Immature natural killer cell (primary cell): ENCODE measurements at regions not wholly inside any gene's neighbourhood (a gene's known extent, or its start where the extent isn't known, plus 50 kb on each side); places are given as distances from the start of the nearest gene placed in this dataset.
"Not testable (repeated sequence)": the region's sequence is repeated elsewhere in the genome, so short reads cannot be mapped to it uniquely, and the experiment has no call there.

Source experiments
- DNase-seq, 3 donors: peaks; one replicate each; pipeline ENCODE4 v3.0.0; 2022; ENCODE audit warnings: mixed read lengths in 1 of 3
- H3K27ac Mint-ChIP-seq, 6 donors: one replicate each; pipeline ENCODE4 v1.8.0; 2020; ENCODE audit warnings: mixed read lengths in 6 of 6, mild to moderate bottlenecking in 5 of 6, inconsistent platforms in 4 of 6, moderate library complexity in 3 of 6
- H3K27me3 Mint-ChIP-seq, 3 donors: one replicate each; pipeline ENCODE4 v1.8.0; 2020 to 2021; ENCODE audit warnings: low read depth in 3 of 3, mild to moderate bottlenecking in 3 of 3, mixed read lengths in 3 of 3, moderate library complexity in 3 of 3, inconsistent platforms in 1 of 3
- H3K36me3 Mint-ChIP-seq, 3 donors: one replicate each; pipeline ENCODE4 v1.8.0; 2020; ENCODE audit warnings: mixed read lengths in 3 of 3, inconsistent platforms in 2 of 3, mild to moderate bottlenecking in 2 of 3
- H3K4me1 Mint-ChIP-seq, 2 donors: one replicate each; pipeline ENCODE4 v1.8.0; 2020; ENCODE audit warnings: inconsistent platforms in 2 of 2, mild to moderate bottlenecking in 2 of 2, mixed read lengths in 2 of 2, moderate library complexity in 1 of 2
- H3K4me3 Mint-ChIP-seq, 5 donors: one replicate each; pipeline ENCODE4 v1.8.0; 2020; ENCODE audit warnings: mild to moderate bottlenecking in 5 of 5, mixed read lengths in 5 of 5, inconsistent platforms in 3 of 5, moderate library complexity in 3 of 5
- H3K9me3 Mint-ChIP-seq, 6 donors: one replicate each; pipeline ENCODE4 v1.8.0; 2020; ENCODE audit warnings: mild to moderate bottlenecking in 6 of 6, mixed read lengths in 6 of 6, inconsistent platforms in 4 of 6, moderate library complexity in 3 of 6

GRCh38 chr13:63731896-63732295, 2316.2 kb upstream of the PCDH20 start:
- Mint-ChIP-seq H3K27me3 (no peaks in the 10 kb centered on the region), H3K36me3 (peaks cover 0 to 4% (median 3%) of the 10 kb centered on the region in 3 donors), H3K4me3 (no peak overlapping the region), H3K27ac (no peak overlapping the region), H3K9me3 (peaks cover 8 to 53% (median 14%) of the 10 kb centered on the region in 6 donors), H3K4me1 (no peaks in the 10 kb centered on the region)
- DNase-seq, result no peak

GRCh38 chr13:63712159-63712558, 2296.5 kb upstream of the PCDH20 start:
- not testable (repeated sequence) for H3K27ac Mint-ChIP-seq, H3K36me3 Mint-ChIP-seq, H3K4me1 Mint-ChIP-seq, H3K27me3 Mint-ChIP-seq, DNase-seq, H3K4me3 Mint-ChIP-seq
- peaks cover 3 to 34% (median 10%) of the 10 kb centered on the region in 6 donors for H3K9me3 Mint-ChIP-seq

- peaks cover 0 to 33% (median 15%) of the 10 kb centered on the region in 6 donors for H3K9me3 Mint-ChIP-seq
- H3K4me1 Mint-ChIP-seq, result no peaks in the 10 kb centered on the region
- no peak overlapping the region for H3K4me3 Mint-ChIP-seq
- H3K36me3 Mint-ChIP-seq, result peaks cover 0 to 3% (median 0%) of the 10 kb centered on the region in 3 donors
- no peaks in the 10 kb centered on the region for H3K27me3 Mint-ChIP-seq
- H3K27ac Mint-ChIP-seq, result no peak overlapping the region
- DNase-seq, result no peak
Observed at GRCh38 chr13:63706751-63707150, 2291.1 kb upstream of the PCDH20 start.

GRCh38 chr13:63704521-63704920, 2288.9 kb upstream of the PCDH20 start:
- Mint-ChIP-seq H3K4me3 (no peak overlapping the region), H3K4me1 (no peaks in the 10 kb centered on the region), H3K27ac (no peak overlapping the region), H3K36me3 (peaks cover 0 to 4% (median 0%) of the 10 kb centered on the region in 3 donors), H3K27me3 (no peaks in the 10 kb centered on the region), H3K9me3 (peaks cover 4 to 50% (median 23%) of the 10 kb centered on the region in 6 donors)
- DNase-seq, result no peak

- no peaks in the 10 kb centered on the region for H3K27me3 Mint-ChIP-seq
- no peaks in the 10 kb centered on the region for H3K4me1 Mint-ChIP-seq
- peaks cover 0 to 4% (median 0%) of the 10 kb centered on the region in 3 donors for H3K36me3 Mint-ChIP-seq
- no peak for DNase-seq
- H3K9me3 Mint-ChIP-seq, result peaks cover 6 to 54% (median 35%) of the 10 kb centered on the region in 6 donors
- no peak overlapping the region for H3K27ac Mint-ChIP-seq
- no peak overlapping the region for H3K4me3 Mint-ChIP-seq
Observed at GRCh38 chr13:63700350-63700749, 2284.7 kb upstream of the PCDH20 start.

GRCh38 chr13:63699948-63700347, 2284.3 kb upstream of the PCDH20 start:
- no peak overlapping the region for H3K27ac Mint-ChIP-seq

GRCh38 chr13:63696055-63696454, 2280.4 kb upstream of the PCDH20 start:
- no peak for DNase-seq
- Mint-ChIP-seq H3K27ac (no peak overlapping the region), H3K9me3 (peaks cover 6 to 49% (median 35%) of the 10 kb centered on the region in 6 donors), H3K4me3 (no peak overlapping the region), H3K4me1 (no peaks in the 10 kb centered on the region), H3K27me3 (no peaks in the 10 kb centered on the region), H3K36me3 (no peaks in the 10 kb centered on the region)

More at GRCh38 chr13:63699948-63700347, 2284.3 kb upstream of the PCDH20 start:
- H3K4me1 Mint-ChIP-seq, result no peaks in the 10 kb centered on the region
- H3K27me3 Mint-ChIP-seq, result no peaks in the 10 kb centered on the region
- DNase-seq, result no peak
- no peak overlapping the region for H3K4me3 Mint-ChIP-seq
- H3K9me3 Mint-ChIP-seq, result peaks cover 6 to 54% (median 36%) of the 10 kb centered on the region in 6 donors
- H3K36me3 Mint-ChIP-seq, result peaks cover 0 to 4% (median 0%) of the 10 kb centered on the region in 3 donors

GRCh38 chr13:63693696-63694095, 2278.0 kb upstream of the PCDH20 start:
- DNase-seq, result no peak
- H3K36me3 Mint-ChIP-seq, result no peaks in the 10 kb centered on the region
- H3K4me3 Mint-ChIP-seq, result no peak overlapping the region
- no peak overlapping the region for H3K27ac Mint-ChIP-seq
- H3K4me1 Mint-ChIP-seq, result no peaks in the 10 kb centered on the region
- H3K9me3 Mint-ChIP-seq, result peaks cover under 1 to 32% (median 22%) of the 10 kb centered on the region in 6 donors
- no peaks in the 10 kb centered on the region for H3K27me3 Mint-ChIP-seq

- H3K4me3 Mint-ChIP-seq, result no peak overlapping the region
- H3K4me1 Mint-ChIP-seq, result no peaks in the 10 kb centered on the region
- H3K36me3 Mint-ChIP-seq, result no peaks in the 10 kb centered on the region
- no peak overlapping the region for H3K27ac Mint-ChIP-seq
- H3K9me3 Mint-ChIP-seq, result peaks cover 5 to 37% (median 27%) of the 10 kb centered on the region in 6 donors
- DNase-seq, result no peak
- H3K27me3 Mint-ChIP-seq, result no peaks in the 10 kb centered on the region
Observed at GRCh38 chr13:63691474-63691873, 2275.8 kb upstream of the PCDH20 start.

GRCh38 chr13:63690672-63691071, 2275.0 kb upstream of the PCDH20 start:
- Mint-ChIP-seq H3K4me1 (no peaks in the 10 kb centered on the region), H3K36me3 (no peaks in the 10 kb centered on the region), H3K27me3 (no peaks in the 10 kb centered on the region), H3K27ac (no peak overlapping the region), H3K4me3 (no peak overlapping the region), H3K9me3 (peaks cover 5 to 42% (median 26%) of the 10 kb centered on the region in 6 donors)
- DNase-seq, result no peak

GRCh38 chr13:63684822-63685221, 2269.2 kb upstream of the PCDH20 start:
- H3K4me3 Mint-ChIP-seq, result no peak overlapping the region
- DNase-seq, result no peak
- H3K27me3 Mint-ChIP-seq, result no peaks in the 10 kb centered on the region
- no peak overlapping the region for H3K27ac Mint-ChIP-seq
- no peaks in the 10 kb centered on the region for H3K4me1 Mint-ChIP-seq
- H3K9me3 Mint-ChIP-seq, result peaks cover 6 to 42% (median 25%) of the 10 kb centered on the region in 6 donors
- H3K36me3 Mint-ChIP-seq, result no peaks in the 10 kb centered on the region

- Mint-ChIP-seq H3K36me3 (no peaks in the 10 kb centered on the region), H3K27ac (no peak overlapping the region), H3K4me1 (no peaks in the 10 kb centered on the region), H3K4me3 (no peak overlapping the region), H3K9me3 (peaks cover 7 to 50% (median 21%) of the 10 kb centered on the region in 6 donors), H3K27me3 (no peaks in the 10 kb centered on the region)
- DNase-seq, result no peak
Observed at GRCh38 chr13:63680704-63681103, 2265.1 kb upstream of the PCDH20 start.

- Mint-ChIP-seq H3K36me3 (no peaks in the 10 kb centered on the region), H3K9me3 (peaks cover 4 to 47% (median 15%) of the 10 kb centered on the region in 6 donors), H3K4me3 (no peak overlapping the region), H3K27ac (no peak overlapping the region), H3K4me1 (no peaks in the 10 kb centered on the region), H3K27me3 (no peaks in the 10 kb centered on the region)
- DNase-seq, result no peak
Observed at GRCh38 chr13:63671296-63671695, 2255.6 kb upstream of the PCDH20 start.

- H3K4me3 Mint-ChIP-seq, result no peak overlapping the region
- no peaks in the 10 kb centered on the region for H3K36me3 Mint-ChIP-seq
- H3K4me1 Mint-ChIP-seq, result no peaks in the 10 kb centered on the region
- peaks cover 0 to 2% (median 0%) of the 10 kb centered on the region in 3 donors for H3K27me3 Mint-ChIP-seq
- no peak overlapping the region for H3K27ac Mint-ChIP-seq
- no peak for DNase-seq
- peaks cover 7 to 55% (median 25%) of the 10 kb centered on the region in 6 donors for H3K9me3 Mint-ChIP-seq
Observed at GRCh38 chr13:63651394-63651793, 2235.7 kb upstream of the PCDH20 start.

- H3K27me3 Mint-ChIP-seq, result no peaks in the 10 kb centered on the region
- H3K4me1 Mint-ChIP-seq, result no peaks in the 10 kb centered on the region
- peaks cover 0 to 3% (median 0%) of the 10 kb centered on the region in 3 donors for H3K36me3 Mint-ChIP-seq
- peaks cover 2 to 15% (median 4%) of the 10 kb centered on the region in 6 donors for H3K9me3 Mint-ChIP-seq
- no peak overlapping the region for H3K27ac Mint-ChIP-seq
- H3K4me3 Mint-ChIP-seq, result no peak overlapping the region
- no peak for DNase-seq
Observed at GRCh38 chr13:63643543-63643942, 2227.9 kb upstream of the PCDH20 start.
